Fibroblast of the aortic adventitia (primary cell): ENCODE measurements at regions not wholly inside any gene's neighbourhood (a gene's known extent, or its start where the extent isn't known, plus 50 kb on each side); places are given as distances from the start of the nearest gene placed in this dataset.

Experiments used
- DNase-seq: peaks from one replicate; pipeline ENCODE4 v3.0.0-alpha.2; 2010; ENCODE audit warnings: low read depth
- H3K4me3 ChIP-seq: 2 replicates; pipeline ENCODE4 v1.5.1; 2011; ENCODE audit warnings: low read depth, mild to moderate bottlenecking, control low read depth, low read length, moderate library complexity
- CTCF ChIP-seq: IDR thresholded peaks from 2 replicates; pipeline ENCODE4 v1.5.1; 2011; ENCODE audit warnings: mild to moderate bottlenecking, low read length, control low read depth, inconsistent platforms; ENCODE audit not compliant: insufficient read depth

GRCh38 chr1:41999884-42000283 lies 81.2 kb upstream of the HIVEP3 start:
- no peak for TF ChIP-seq CTCF
- H3K4me3 ChIP-seq, result no peak overlapping the region
- DNase-seq, result no peak

- TF ChIP-seq CTCF, result no peak
- no peak for DNase-seq
- H3K4me3 ChIP-seq, result no peak overlapping the region
Measured at GRCh38 chr1:41998250-41998649, 79.5 kb upstream of the HIVEP3 start.

GRCh38 chr1:41997153-41997552 lies 78.4 kb upstream of the HIVEP3 start:
- TF ChIP-seq CTCF, result no peak
- no peak overlapping the region for H3K4me3 ChIP-seq
- no peak for DNase-seq

GRCh38 chr1:41995441-41996130 lies 76.9 kb upstream of the HIVEP3 start:
- no peak overlapping the region for H3K4me3 ChIP-seq
- TF ChIP-seq CTCF, result no peak
- DNase-seq, result no peak

- no peak overlapping the region for H3K4me3 ChIP-seq
- no peak for TF ChIP-seq CTCF
- no peak for DNase-seq
Measured at GRCh38 chr1:41994195-41994894, 75.6 kb upstream of the HIVEP3 start.

GRCh38 chr1:41983451-41983850 lies 64.7 kb upstream of the HIVEP3 start:
- DNase-seq, result no peak
- TF ChIP-seq CTCF, result no peak
- no peak overlapping the region for H3K4me3 ChIP-seq
